PC-3 (cell line): ENCODE measurements at regions not wholly inside any gene's neighbourhood (a gene's known extent, or its start where the extent isn't known, plus 50 kb on each side); places are given as distances from the start of the nearest gene placed in this dataset.

ENCODE experiments used
- ATAC-seq: fragments of 200-7000 bp; cut with Tn5 transposase; 2 replicates; pipeline ENCODE4 v1.9.1; 2020; ENCODE audit warnings: mild to moderate bottlenecking, moderate library complexity
- BruUV-seq: library from RNA; stranded (reverse); fragments of 400-500 nt; replicated peaks from 2 replicates; lab custom pipeline; 2021; lab: Mats Ljungman, UMichigan
- CTCF ChIA-PET: fragments of 300-600 bp; sonication (Branson Sonifier 250); formaldehyde crosslinking; loops from one replicate; lab custom pipeline; 2022; ENCODE audit warnings: antibody characterized with exemption; lab: Charles Lee
- POLR2A ChIA-PET: fragments of 300-600 bp; sonication (Branson Sonifier 250); formaldehyde crosslinking; loops from one replicate; lab custom pipeline; 2022; ENCODE audit warnings: antibody characterized with exemption; ENCODE audit not compliant: unreplicated experiment; lab: Charles Lee
- DNase-seq: peaks from one replicate; pipeline ENCODE4 v3.0.0-alpha.2; 2015
- H2AFZ ChIP-seq: fragments of 300-600 bp; sonication (generic); 2 replicates; pipeline ENCODE4 v1.6.0; 2016; ENCODE audit warnings: antibody characterized with exemption, low read length
- H3F3A ChIP-seq: fragments of 300-600 bp; sonication (generic); one replicate; pipeline ENCODE4 v1.6.0; 2017; ENCODE audit warnings: antibody characterized with exemption, low read length, control low read depth, mild to moderate bottlenecking; ENCODE audit not compliant: unreplicated experiment
- H3K27ac ChIP-seq: fragments of 300-600 bp; sonication (generic); 2 replicates; pipeline ENCODE4 v1.5.1; 2016; ENCODE audit warnings: mild to moderate bottlenecking, low read length
- H3K27me3 ChIP-seq: fragments of 300-600 bp; sonication (generic); 2 replicates; pipeline ENCODE4 v1.6.1; 2016; ENCODE audit warnings: low read length, mixed read lengths
- H3K36me3 ChIP-seq: fragments of 300-600 bp; sonication (generic); 2 replicates; pipeline ENCODE4 v1.6.1; 2016; ENCODE audit warnings: low read depth, mixed run types, low read length, mixed read lengths
- H3K4me1 ChIP-seq: fragments of 300-600 bp; sonication (generic); 2 replicates; pipeline ENCODE4 v1.5.1; 2016; ENCODE audit warnings: low read length; ENCODE audit not compliant: insufficient read depth
- H3K4me2 ChIP-seq: fragments of 300-600 bp; sonication (generic); 2 replicates; pipeline ENCODE4 v1.6.0; 2016; ENCODE audit warnings: low read length
- H3K4me3 ChIP-seq: fragments of 300-600 bp; sonication (generic); 2 replicates; pipeline ENCODE4 v1.5.1; 2016; ENCODE audit warnings: mild to moderate bottlenecking, low read length, mixed read lengths
- H3K79me2 ChIP-seq: fragments of 300-600 bp; sonication (generic); 2 replicates; pipeline ENCODE4 v1.6.1; 2017; ENCODE audit warnings: low read length, mixed read lengths
- H3K9ac ChIP-seq: fragments of 300-600 bp; sonication (generic); 2 replicates; pipeline ENCODE4 v1.6.0; 2016; ENCODE audit warnings: mild to moderate bottlenecking, low read length
- H3K9me2 ChIP-seq: fragments of 300-600 bp; sonication (generic); replicated peaks from 2 replicates; pipeline ENCODE4 v1.6.1; 2016; ENCODE audit warnings: mixed run types, low read length, mixed read lengths
- H3K9me3 ChIP-seq: fragments of 300-600 bp; sonication (generic); 2 replicates; pipeline ENCODE4 v1.6.1; 2016; ENCODE audit warnings: low read length, mixed read lengths
- H4K20me1 ChIP-seq: fragments of 300-600 bp; sonication (generic); 2 replicates; pipeline ENCODE4 v1.6.1; 2016; ENCODE audit warnings: low read length, mixed read lengths
- EZH2 ChIP-seq: fragments of 300-600 bp; sonication (generic); IDR thresholded peaks from one replicate; pipeline ENCODE4 v1.6.1; 2017; ENCODE audit warnings: antibody characterized with exemption, mild to moderate bottlenecking, low read length; ENCODE audit not compliant: unreplicated experiment
- EZH2phosphoT487 ChIP-seq: fragments of 300-600 bp; sonication (generic); IDR thresholded peaks from 2 replicates; pipeline ENCODE4 v1.6.1; 2018; ENCODE audit warnings: mild to moderate bottlenecking, antibody characterized with exemption, low read length, borderline replicate concordance
- intact Hi-C: fragments of 100-400 bp; cut with micrococcal nuclease; formaldehyde crosslinking; loops from 2 replicates; pipeline ENCODE4 v1.9.0; 2023
- TF ChIP-seq, protein P1 (sequence below): fragments of 300-600 bp; sonication (generic); conservative IDR thresholded peaks from 2 replicates; pipeline ENCODE4 v1.5.1; 2017; ENCODE audit warnings: antibody characterized with exemption, low read depth, mild to moderate bottlenecking, low read length

DNA sequence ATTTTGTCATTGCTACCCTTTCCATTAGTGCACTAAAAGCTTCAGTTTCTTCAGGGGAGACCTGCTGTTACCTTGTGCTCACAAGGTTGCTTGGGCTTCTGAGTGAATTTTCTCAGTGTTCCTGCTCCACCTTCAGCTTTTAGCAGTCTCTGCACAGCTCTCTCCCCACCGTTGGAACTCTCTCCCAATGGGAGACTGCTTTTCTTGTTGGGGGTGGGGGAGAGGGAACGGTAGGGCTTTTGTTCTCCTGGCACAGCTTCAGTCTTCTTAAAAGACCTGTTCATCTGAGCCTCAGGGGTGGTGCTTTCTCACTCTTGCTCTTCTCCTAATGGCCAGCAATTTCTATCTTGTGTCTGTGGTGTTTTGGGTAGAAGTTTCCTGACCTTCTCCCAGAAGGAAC, 915.7 kb downstream of the EFNA5 start:
- ChIA-PET CTCF (no interaction called here), POLR2A (no interaction called here)
- H2AFZ ChIP-seq: no peak overlapping the region
- no peaks in the 10 kb centered on the region for H4K20me1 ChIP-seq
- no peaks in the 10 kb centered on the region for H3K9me3 ChIP-seq
- no peak for DNase-seq
- no peak overlapping the region for H3K4me3 ChIP-seq
- H3K79me2 ChIP-seq: no peaks in the 10 kb centered on the region
- H3K27ac ChIP-seq: no peak overlapping the region
- no peak for TF ChIP-seq EZH2phosphoT487
- TF ChIP-seq EZH2: no peak
- TF ChIP-seq, protein P1, sequence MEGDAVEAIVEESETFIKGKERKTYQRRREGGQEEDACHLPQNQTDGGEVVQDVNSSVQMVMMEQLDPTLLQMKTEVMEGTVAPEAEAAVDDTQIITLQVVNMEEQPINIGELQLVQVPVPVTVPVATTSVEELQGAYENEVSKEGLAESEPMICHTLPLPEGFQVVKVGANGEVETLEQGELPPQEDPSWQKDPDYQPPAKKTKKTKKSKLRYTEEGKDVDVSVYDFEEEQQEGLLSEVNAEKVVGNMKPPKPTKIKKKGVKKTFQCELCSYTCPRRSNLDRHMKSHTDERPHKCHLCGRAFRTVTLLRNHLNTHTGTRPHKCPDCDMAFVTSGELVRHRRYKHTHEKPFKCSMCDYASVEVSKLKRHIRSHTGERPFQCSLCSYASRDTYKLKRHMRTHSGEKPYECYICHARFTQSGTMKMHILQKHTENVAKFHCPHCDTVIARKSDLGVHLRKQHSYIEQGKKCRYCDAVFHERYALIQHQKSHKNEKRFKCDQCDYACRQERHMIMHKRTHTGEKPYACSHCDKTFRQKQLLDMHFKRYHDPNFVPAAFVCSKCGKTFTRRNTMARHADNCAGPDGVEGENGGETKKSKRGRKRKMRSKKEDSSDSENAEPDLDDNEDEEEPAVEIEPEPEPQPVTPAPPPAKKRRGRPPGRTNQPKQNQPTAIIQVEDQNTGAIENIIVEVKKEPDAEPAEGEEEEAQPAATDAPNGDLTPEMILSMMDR: no peak
- no peaks in the 10 kb centered on the region for H3K27me3 ChIP-seq
- H3K9me2 ChIP-seq: no peaks in the 10 kb centered on the region
- intact Hi-C loops: no loop called here
- no peaks in the 10 kb centered on the region for H3F3A ChIP-seq
- ATAC-seq: no peak
- H3K4me2 ChIP-seq: no peak overlapping the region
- no peaks in the 10 kb centered on the region for H3K4me1 ChIP-seq
- no TSS peak for BruUV-seq
- no peaks in the 10 kb centered on the region for H3K36me3 ChIP-seq
- no peak overlapping the region for H3K9ac ChIP-seq

DNA sequence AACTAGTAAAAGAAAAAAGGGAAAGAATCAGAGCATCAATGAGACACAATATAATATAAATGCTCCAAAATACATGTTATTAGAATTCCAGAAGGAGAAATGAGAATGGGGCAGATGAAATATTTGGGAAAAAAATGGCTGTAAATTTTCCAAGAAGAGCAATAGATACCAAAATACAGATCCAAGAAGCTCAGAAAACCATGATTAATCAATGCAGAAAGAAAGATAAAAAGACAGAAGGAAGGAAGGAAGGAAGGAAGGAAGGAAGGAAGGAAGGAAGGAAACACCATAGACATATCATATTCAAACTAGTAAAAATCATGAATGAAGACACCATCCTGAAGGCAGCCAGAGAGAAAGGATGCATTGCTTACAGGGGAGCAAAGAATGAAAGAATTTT, 920.9 kb downstream of the EFNA5 start:
- ATAC-seq (no peak), DNase-seq (no peak)
- ChIA-PET POLR2A (no interaction called here), CTCF (no interaction called here)
- H3F3A ChIP-seq: no peaks in the 10 kb centered on the region
- H3K36me3 ChIP-seq: no peaks in the 10 kb centered on the region
- H3K4me3 ChIP-seq: no peak overlapping the region
- intact Hi-C loops: loop anchor here (2.0 kb wide), 1 partner anchor 485 kb away; no protein-coding TSS in a partner anchor
- no peaks in the 10 kb centered on the region for H3K9me2 ChIP-seq
- H3K4me1 ChIP-seq: no peaks in the 10 kb centered on the region
- H3K4me2 ChIP-seq: no peak overlapping the region
- H3K27ac ChIP-seq: no peak overlapping the region
- no peak overlapping the region for H3K9ac ChIP-seq
- no peaks in the 10 kb centered on the region for H3K79me2 ChIP-seq
- H3K9me3 ChIP-seq: no peaks in the 10 kb centered on the region
- H3K27me3 ChIP-seq: no peaks in the 10 kb centered on the region
- no peaks in the 10 kb centered on the region for H4K20me1 ChIP-seq
- no TSS peak for BruUV-seq
- no peak overlapping the region for H2AFZ ChIP-seq
- no peak for TF ChIP-seq EZH2phosphoT487
- TF ChIP-seq, protein P1: no peak

DNA sequence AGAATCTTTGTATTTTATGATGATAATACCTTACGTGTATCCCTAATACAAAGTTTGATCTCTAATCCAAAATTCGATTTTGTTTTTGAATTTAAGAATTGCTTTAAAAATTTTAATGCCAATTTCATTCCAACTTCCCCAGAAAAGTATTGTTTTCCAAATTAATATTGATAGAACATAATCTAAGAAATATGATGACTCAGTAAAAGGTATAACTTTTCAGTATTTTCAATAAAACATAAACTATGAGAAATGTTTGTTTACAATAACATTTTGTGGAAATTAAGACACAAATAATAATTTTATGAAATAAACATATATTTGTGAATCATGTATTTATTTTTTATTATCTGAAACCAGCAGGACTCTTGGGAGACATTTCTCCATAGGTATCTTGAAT, 931.6 kb downstream of the EFNA5 start:
- no peak overlapping the region for H3K9ac ChIP-seq
- intact Hi-C loops: no loop called here
- no peak overlapping the region for H2AFZ ChIP-seq
- DNase-seq: no peak
- CTCF ChIA-PET: no interaction called here
- no peaks in the 10 kb centered on the region for H3K4me1 ChIP-seq
- no peak overlapping the region for H3K4me3 ChIP-seq
- no peak overlapping the region for H3K4me2 ChIP-seq
- ATAC-seq: no peak
- no peak overlapping the region for H3K27ac ChIP-seq
- H3K36me3 ChIP-seq: no peaks in the 10 kb centered on the region
- H4K20me1 ChIP-seq: no peaks in the 10 kb centered on the region
- no peaks in the 10 kb centered on the region for H3K9me2 ChIP-seq
- H3K79me2 ChIP-seq: no peaks in the 10 kb centered on the region
- no peaks in the 10 kb centered on the region for H3K9me3 ChIP-seq
- no TSS peak for BruUV-seq
- H3F3A ChIP-seq: no peaks in the 10 kb centered on the region
- POLR2A ChIA-PET: no interaction called here
- H3K27me3 ChIP-seq: no peaks in the 10 kb centered on the region
- TF ChIP-seq, protein P1: no peak
- TF ChIP-seq EZH2: no peak
- TF ChIP-seq EZH2phosphoT487: no peak
